ENCODE measurements at regions not wholly inside any gene's neighbourhood (a gene's known extent, or its start where the extent isn't known, plus 50 kb on each side); places are given as distances from the start of the nearest gene placed in this dataset.
A peak's percentile ranks its signal among the peaks of the same experiment; 100 is the strongest.

DNA sequence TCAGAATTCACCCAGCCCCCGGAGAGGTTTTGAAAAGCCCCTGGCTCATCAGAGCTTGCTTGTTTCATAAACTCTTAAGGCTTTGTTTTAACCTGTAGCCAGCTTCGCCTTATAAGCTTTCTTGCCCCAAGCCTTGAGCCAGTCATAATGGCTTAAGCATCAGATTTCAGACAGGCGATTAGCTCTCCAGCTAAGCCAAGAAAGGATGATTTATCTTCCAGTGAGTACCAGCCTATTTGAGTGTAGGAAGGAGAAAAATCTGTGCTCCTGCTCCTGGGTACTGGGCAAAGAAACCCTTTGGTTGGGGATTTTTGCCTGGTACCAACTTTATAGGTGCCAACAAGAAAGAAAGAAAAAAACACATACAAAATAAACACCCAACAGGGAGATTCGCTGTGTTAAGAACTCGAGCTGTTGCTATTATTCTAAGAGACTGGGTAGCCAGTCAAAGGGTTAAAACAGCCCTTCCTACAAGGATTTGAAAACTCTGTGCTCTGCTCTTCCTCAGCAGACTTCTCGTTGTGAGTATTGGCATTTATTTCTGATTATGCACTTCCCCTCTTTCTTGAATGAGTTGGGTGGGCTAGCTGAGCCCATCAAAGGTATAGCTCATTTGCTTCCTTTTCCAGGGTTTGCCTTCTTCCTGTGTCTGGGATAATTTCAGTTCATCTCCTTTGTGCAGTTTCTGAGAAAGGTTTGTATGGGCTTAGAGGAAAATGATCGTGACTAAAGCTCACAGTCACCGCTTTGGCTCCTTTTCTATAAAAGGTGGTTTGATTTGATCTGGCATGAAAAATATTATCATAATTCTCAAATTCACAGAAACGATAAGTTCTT, 157.2 kb upstream of the DMRT1 start:
- TF ChIP-seq, protein P1, sequence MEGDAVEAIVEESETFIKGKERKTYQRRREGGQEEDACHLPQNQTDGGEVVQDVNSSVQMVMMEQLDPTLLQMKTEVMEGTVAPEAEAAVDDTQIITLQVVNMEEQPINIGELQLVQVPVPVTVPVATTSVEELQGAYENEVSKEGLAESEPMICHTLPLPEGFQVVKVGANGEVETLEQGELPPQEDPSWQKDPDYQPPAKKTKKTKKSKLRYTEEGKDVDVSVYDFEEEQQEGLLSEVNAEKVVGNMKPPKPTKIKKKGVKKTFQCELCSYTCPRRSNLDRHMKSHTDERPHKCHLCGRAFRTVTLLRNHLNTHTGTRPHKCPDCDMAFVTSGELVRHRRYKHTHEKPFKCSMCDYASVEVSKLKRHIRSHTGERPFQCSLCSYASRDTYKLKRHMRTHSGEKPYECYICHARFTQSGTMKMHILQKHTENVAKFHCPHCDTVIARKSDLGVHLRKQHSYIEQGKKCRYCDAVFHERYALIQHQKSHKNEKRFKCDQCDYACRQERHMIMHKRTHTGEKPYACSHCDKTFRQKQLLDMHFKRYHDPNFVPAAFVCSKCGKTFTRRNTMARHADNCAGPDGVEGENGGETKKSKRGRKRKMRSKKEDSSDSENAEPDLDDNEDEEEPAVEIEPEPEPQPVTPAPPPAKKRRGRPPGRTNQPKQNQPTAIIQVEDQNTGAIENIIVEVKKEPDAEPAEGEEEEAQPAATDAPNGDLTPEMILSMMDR (IDR thresholded peaks at IDR 0.05; ENCODE audit: low read depth, low read length), result no peak
- H3K4me1 ChIP-seq (ENCODE audit: low read depth), result peaks cover 32% of the 10 kb centered on the region
- peak; percentile 36 to 50 for DNase-seq (ENCODE audit: low read depth in 1 of 2, low spot score in 1 of 2)
- H3K27me3 ChIP-seq, result no peaks in the 10 kb centered on the region
- H3K27ac ChIP-seq, result peak overlapping the region; percentile 24
- no peak overlapping the region for H3K4me3 ChIP-seq
- H3K9me3 ChIP-seq (ENCODE audit: low read depth), result no peaks in the 10 kb centered on the region
- no peaks in the 10 kb centered on the region for H3K36me3 ChIP-seq

DNA sequence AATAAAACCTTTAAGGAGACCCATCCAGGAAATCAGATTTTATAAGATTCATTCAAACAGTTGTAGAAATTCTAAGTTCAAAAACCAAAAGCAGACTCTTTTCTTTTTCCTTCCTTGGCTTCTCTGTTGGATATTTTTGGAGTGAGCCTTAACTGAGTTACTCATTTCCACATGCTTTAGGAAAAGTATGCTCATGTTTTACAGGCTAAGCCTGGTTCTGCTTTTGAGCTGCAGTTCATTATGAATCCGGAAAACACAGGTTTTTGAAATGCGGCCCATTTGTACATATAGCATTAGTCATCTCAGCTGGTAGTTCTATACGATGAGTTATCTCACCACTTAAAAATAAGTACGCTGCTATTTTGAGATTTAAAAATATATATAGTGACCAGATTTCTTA, 156.6 kb upstream of the DMRT1 start:
- peaks cover 32% of the 10 kb centered on the region for H3K4me1 ChIP-seq (ENCODE audit: low read depth)
- no peaks in the 10 kb centered on the region for H3K36me3 ChIP-seq
- H3K27me3 ChIP-seq, result no peaks in the 10 kb centered on the region
- no peaks in the 10 kb centered on the region for H3K9me3 ChIP-seq (ENCODE audit: low read depth)
- no peak overlapping the region for H3K4me3 ChIP-seq
- peak in 1 of 2 donors; percentile 56 for DNase-seq (ENCODE audit: low read depth in 1 of 2, low spot score in 1 of 2)
- TF ChIP-seq, protein P1 (IDR thresholded peaks at IDR 0.05; ENCODE audit: low read depth, low read length), result no peak
- H3K27ac ChIP-seq, result no peak overlapping the region

DNA sequence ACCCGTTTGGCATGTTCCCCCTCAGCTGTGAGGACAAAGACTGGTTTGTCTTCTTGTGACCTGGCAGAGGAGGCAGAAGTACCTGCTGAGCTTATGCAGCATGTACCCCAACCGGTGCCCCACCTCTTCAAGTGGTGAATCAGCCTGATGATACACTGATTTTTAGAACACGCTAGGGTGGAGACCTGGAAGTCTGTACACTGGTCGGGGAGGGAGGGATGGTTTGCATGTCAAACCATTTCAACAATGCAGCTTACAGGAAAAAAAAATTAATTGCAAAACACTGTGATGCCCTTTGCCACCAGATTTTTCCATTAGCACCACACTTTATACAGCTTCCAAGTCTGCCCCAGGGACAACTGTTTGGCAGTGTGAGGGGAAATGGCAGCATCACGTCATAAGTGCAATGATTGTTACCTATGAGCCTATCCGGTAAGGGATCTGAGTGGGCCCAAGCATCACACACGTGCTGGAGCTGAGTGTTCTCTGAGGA, 155.1 kb upstream of the DMRT1 start:
- Histone ChIP-seq H3K27ac (no peak overlapping the region), H3K4me1 (ENCODE audit: low read depth) (peaks cover 41% of the 10 kb centered on the region), H3K27me3 (no peaks in the 10 kb centered on the region), H3K4me3 (no peak overlapping the region), H3K36me3 (no peaks in the 10 kb centered on the region), H3K9me3 (ENCODE audit: low read depth) (no peaks in the 10 kb centered on the region)
- TF ChIP-seq, protein P1 (IDR thresholded peaks at IDR 0.05; ENCODE audit: low read depth, low read length), result no peak
- DNase-seq (ENCODE audit: low read depth in 1 of 2, low spot score in 1 of 2), result peak in 1 of 2 donors; percentile 37

DNA sequence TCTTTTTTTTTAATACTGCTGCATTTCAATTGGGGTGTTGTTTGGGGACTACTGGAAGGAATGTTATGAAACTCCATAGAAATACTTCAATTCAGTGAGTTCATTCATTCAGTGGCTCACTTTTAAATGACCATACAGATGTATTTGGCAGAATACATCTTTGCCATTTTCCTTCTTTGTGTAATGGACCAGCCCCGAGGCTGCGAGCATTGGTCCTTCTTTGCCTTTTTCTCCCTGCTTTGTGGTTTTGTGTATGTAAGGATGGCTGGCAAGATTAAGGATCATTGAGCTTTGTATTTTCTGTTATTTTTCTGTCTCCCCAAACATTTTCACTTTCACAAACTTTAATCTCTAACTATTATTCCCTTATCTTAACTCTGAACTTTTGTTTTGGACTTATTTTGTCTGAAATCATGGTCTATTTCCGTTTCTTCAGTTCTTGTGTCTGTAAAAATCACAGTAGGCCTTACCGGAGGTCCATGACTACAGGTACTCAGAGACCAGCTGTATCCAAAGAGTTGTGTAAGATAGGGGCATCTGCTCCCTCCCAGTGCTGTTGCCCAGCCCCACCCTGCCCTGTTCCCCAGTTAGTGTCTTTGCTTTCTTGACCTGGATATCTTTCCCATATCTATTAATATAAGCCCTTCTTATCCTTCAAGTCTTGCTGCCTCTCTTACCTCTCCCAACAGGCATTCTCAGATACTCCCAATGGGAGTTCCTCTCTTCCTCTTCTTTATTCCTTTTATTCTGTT, 154.3 kb upstream of the DMRT1 start:
- H3K27ac ChIP-seq, result no peak overlapping the region
- TF ChIP-seq, protein P1 (IDR thresholded peaks at IDR 0.05; ENCODE audit: low read depth, low read length), result no peak

DNA sequence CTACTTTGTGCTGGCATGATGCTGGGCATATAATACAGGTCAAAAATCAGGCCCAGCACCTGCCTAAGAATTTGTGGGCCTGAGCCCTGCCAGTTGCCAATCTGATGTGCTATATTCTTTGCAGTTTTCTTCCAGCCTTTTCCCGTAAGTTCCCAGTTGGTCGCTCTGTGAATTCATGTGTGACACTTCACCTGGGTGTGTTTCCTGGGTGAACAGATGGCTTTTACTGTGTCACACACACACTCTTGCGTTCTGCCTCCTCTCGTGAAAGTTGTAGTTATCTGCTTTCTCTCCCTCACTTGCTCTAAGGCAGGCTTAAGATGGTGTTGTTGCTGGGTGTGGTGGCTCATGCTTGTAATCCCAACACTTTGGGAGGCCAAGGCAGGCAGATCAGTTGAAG, 153.5 kb upstream of the DMRT1 start:
- TF ChIP-seq, protein P1 (IDR thresholded peaks at IDR 0.05; ENCODE audit: low read depth, low read length), result no peak
- no peaks in the 10 kb centered on the region for H3K27me3 ChIP-seq
- H3K4me1 ChIP-seq (ENCODE audit: low read depth), result peaks cover 34% of the 10 kb centered on the region
- no peaks in the 10 kb centered on the region for H3K36me3 ChIP-seq
- DNase-seq (ENCODE audit: low read depth in 1 of 2, low spot score in 1 of 2), result no peak
- no peak overlapping the region for H3K27ac ChIP-seq
- no peak overlapping the region for H3K4me3 ChIP-seq
- H3K9me3 ChIP-seq (ENCODE audit: low read depth), result no peaks in the 10 kb centered on the region

More for the DNA sequence above, 154.3 kb upstream of the DMRT1 start:
- DNase-seq (ENCODE audit: low read depth in 1 of 2, low spot score in 1 of 2), result no peak
- Histone ChIP-seq H3K4me3 (no peak overlapping the region), H3K9me3 (ENCODE audit: low read depth) (no peaks in the 10 kb centered on the region), H3K27me3 (no peaks in the 10 kb centered on the region), H3K36me3 (no peaks in the 10 kb centered on the region), H3K4me1 (ENCODE audit: low read depth) (peaks cover 41% of the 10 kb centered on the region)
